ENCODE measurements at regions not wholly inside any gene's neighbourhood (a gene's known extent, or its start where the extent isn't known, plus 50 kb on each side); places are given as distances from the start of the nearest gene placed in this dataset.

- no peak overlapping the region for H3K4me3 ChIP-seq (ENCODE audit: low read length)
- no peak for TF ChIP-seq ZNF274 (IDR thresholded peaks at IDR 0.05; ENCODE audit: low read depth, low read length)
Measured at GRCh38 chr7:101699399-101699798, 70.3 kb upstream of the MYL10 start.

- no peak for TF ChIP-seq ZNF274 (IDR thresholded peaks at IDR 0.05; ENCODE audit: low read depth, low read length)
- H3K4me3 ChIP-seq (ENCODE audit: low read length): no peak overlapping the region
Measured at GRCh38 chr7:101699881-101700823, 71.1 kb upstream of the MYL10 start.

DNA sequence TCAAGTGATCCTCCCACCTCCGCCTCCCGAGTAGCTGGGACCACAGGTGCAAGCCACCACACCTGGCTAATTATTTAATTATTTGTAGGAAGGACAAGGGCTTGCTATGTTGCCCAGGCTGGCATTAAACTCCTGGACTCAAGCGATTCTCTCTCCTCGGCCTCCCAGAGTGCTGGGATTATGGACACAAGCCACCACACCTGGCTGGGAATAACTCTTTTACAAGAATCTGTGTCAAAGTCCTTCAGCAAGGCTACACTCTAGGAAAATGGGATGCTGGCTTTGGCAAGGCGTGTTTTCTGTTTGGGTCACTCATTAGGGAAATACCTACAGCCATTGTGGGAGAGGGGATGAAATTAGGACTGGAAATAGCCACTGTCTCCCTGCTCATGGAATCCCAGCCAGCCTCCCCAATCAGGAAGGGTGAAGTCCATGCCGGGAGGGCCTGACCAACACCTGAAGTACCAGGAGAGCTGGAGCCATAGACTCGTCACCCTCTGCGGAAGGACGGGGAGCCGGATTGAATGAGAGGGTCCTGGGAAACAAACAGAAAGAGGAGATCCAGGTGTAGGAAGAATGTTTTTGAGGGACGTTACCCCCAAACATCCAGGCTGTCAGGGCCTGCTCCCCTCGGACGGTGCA, 72.2 kb upstream of the MYL10 start:
- no peak overlapping the region for H3K4me3 ChIP-seq (ENCODE audit: low read length)
- no peak for TF ChIP-seq ZNF274 (IDR thresholded peaks at IDR 0.05; ENCODE audit: low read depth, low read length)

- H3K4me3 ChIP-seq (ENCODE audit: low read length): no peak overlapping the region
- no peak for TF ChIP-seq ZNF274 (IDR thresholded peaks at IDR 0.05; ENCODE audit: low read depth, low read length)
Measured at GRCh38 chr7:101702362-101702850, 73.3 kb upstream of the MYL10 start.

DNA sequence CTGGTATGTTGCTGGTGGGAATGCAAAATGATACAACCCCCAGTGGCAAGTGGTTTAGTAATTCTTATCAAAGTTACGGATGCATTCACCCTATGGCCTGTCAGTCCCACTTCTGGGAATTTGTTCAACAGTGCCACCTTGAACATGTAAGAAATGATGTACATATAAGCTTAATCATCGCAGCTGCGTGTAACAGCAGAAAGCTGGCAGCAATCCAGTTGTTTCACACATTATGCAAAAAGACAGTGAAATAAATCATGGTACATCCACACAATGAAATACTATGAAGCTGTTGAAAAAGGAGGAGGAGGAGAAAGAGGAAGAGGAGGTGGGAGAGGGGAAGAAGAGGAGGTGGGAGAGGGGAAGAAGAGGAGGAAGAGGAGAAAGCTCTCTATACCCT, 76.2 kb upstream of the MYL10 start:
- no peak for TF ChIP-seq ZNF274 (IDR thresholded peaks at IDR 0.05; ENCODE audit: low read depth, low read length)
- no peak overlapping the region for H3K4me3 ChIP-seq (ENCODE audit: low read length)

GRCh38 chr7:101707587-101707986, 78.5 kb upstream of the MYL10 start:
- no peak for TF ChIP-seq ZNF274 (IDR thresholded peaks at IDR 0.05; ENCODE audit: low read depth, low read length)
- no peak overlapping the region for H3K4me3 ChIP-seq (ENCODE audit: low read length)

DNA sequence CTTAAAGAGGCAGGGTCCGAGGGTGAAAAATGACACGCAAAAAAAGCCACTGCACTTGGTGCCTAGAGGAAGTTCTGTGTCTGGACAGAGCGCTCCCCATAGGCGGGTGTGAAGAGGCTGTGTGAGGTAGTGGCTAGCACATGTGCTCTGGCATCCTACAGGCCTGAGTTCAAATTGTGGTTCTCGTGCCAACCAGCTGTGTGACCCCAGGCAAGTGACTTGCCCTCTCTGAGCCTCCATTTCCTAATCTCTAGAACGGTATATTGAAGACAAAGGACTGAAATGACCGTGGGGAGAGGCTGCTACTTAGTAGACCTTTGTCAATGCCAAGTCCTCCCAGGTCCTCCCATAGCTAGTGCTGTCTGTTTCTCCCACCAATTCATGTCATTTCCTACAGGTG, 79.1 kb upstream of the MYL10 start:
- no peak for TF ChIP-seq ZNF274 (IDR thresholded peaks at IDR 0.05; ENCODE audit: low read depth, low read length)
- H3K4me3 ChIP-seq (ENCODE audit: low read length): no peak overlapping the region

DNA sequence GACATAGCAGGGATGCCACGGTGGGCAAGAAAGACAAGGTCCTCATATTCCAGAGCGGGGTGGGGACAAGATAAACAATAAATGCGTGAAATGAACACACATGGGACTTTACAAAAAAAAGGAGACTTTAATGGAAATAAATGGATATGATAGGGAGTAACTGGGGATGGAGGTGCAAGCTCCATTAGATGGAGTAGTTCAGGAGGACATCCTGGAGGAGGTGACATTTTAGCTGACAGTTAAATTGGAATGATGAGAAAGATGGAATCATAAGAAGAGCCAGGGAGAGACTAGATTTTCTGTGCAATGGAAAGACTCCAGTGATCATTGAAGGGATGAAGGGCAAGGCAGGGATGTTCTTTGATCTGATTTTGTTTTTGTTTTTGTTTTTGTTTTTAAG, 83.6 kb upstream of the MYL10 start:
- no peak overlapping the region for H3K4me3 ChIP-seq (ENCODE audit: low read length)
- no peak for TF ChIP-seq ZNF274 (IDR thresholded peaks at IDR 0.05; ENCODE audit: low read depth, low read length)

DNA sequence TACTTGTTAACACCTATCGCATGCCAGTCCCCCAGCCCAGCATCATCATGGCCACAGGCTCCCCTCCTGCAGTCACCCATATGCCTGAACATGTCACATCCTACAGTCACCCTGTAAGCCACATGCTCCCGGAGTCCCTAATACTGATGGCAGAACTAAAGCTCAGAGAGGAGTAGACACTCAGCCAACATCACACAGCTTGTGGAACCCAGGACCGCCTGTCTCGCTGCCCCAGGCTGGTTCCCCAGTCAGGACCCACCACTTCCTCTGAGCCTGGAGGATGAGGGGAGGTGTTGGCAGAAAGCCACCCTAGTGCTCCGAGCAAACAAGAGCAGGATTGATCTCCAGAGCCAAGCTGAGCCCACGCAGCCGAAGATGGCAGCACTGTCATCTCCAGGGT, 85.0 kb upstream of the MYL10 start:
- no peak for TF ChIP-seq ZNF274 (IDR thresholded peaks at IDR 0.05; ENCODE audit: low read depth, low read length)
- no peak overlapping the region for H3K4me3 ChIP-seq (ENCODE audit: low read length)

GRCh38 chr7:101717628-101718357, 88.7 kb upstream of the MYL10 start:
- no peak for TF ChIP-seq ZNF274 (IDR thresholded peaks at IDR 0.05; ENCODE audit: low read depth, low read length)
- no peak overlapping the region for H3K4me3 ChIP-seq (ENCODE audit: low read length)

- no peak overlapping the region for H3K4me3 ChIP-seq (ENCODE audit: low read length)
- TF ChIP-seq ZNF274 (IDR thresholded peaks at IDR 0.05; ENCODE audit: low read depth, low read length): no peak
Measured at GRCh38 chr7:101718363-101719122, 89.4 kb upstream of the MYL10 start.

- no peak overlapping the region for H3K4me3 ChIP-seq (ENCODE audit: low read length)
Measured at GRCh38 chr7:101719123-101719470, 90.0 kb upstream of the MYL10 start.

GRCh38 chr7:101720324-101720723, 91.2 kb upstream of the MYL10 start:
- no peak for TF ChIP-seq ZNF274 (IDR thresholded peaks at IDR 0.05; ENCODE audit: low read depth, low read length)
- H3K4me3 ChIP-seq (ENCODE audit: low read length): no peak overlapping the region

More at GRCh38 chr7:101719123-101719470, 90.0 kb upstream of the MYL10 start:
- no peak for TF ChIP-seq ZNF274 (IDR thresholded peaks at IDR 0.05; ENCODE audit: low read depth, low read length)

- no peak for TF ChIP-seq ZNF274 (IDR thresholded peaks at IDR 0.05; ENCODE audit: low read depth, low read length)
- H3K4me3 ChIP-seq (ENCODE audit: low read length): no peak overlapping the region
Measured at GRCh38 chr7:101722247-101722646, 93.2 kb upstream of the MYL10 start.

Data from GM08714 (cell line).